Activated naive CD4-positive, alpha-beta T cell treated with anti-CD3 and anti-CD28 coated beads for 36 hours (primary cell): ENCODE measurements at regions not wholly inside any gene's neighbourhood (a gene's known extent, or its start where the extent isn't known, plus 50 kb on each side); places are given as distances from the start of the nearest gene placed in this dataset.
"Not testable (repeated sequence)": the region's sequence is repeated elsewhere in the genome, so short reads cannot be mapped to it uniquely, and the experiment has no call there.

Source experiments
- CTCF ChIA-PET: fragments of 350-600 bp; sonication (Branson Sonifier 250); formaldehyde crosslinking; loops from one replicate; lab custom pipeline; 2021; ENCODE audit warnings: antibody characterized with exemption; lab: Charles Lee
- DNase-seq: peaks from one replicate; pipeline ENCODE4 v3.0.0-alpha.2; 2020
- H3K27ac Mint-ChIP-seq: one replicate; pipeline ENCODE4 v1.8.0; 2021; ENCODE audit warnings: mild to moderate bottlenecking, mixed read lengths
- H3K27me3 Mint-ChIP-seq: one replicate; pipeline ENCODE4 v1.8.0; 2021; ENCODE audit warnings: low read depth, mixed read lengths
- H3K36me3 Mint-ChIP-seq: one replicate; pipeline ENCODE4 v1.8.0; 2021; ENCODE audit warnings: low read depth, mixed read lengths
- H3K4me1 Mint-ChIP-seq: one replicate; pipeline ENCODE4 v1.8.0; 2021; ENCODE audit warnings: low read depth, mixed read lengths
- H3K4me3 Mint-ChIP-seq: one replicate; pipeline ENCODE4 v1.8.0; 2021; ENCODE audit warnings: mild to moderate bottlenecking, moderate library complexity, mixed read lengths
- H3K9me3 Mint-ChIP-seq: one replicate; pipeline ENCODE4 v1.8.0; 2021; ENCODE audit warnings: mixed read lengths
- intact Hi-C: fragments of 100-400 bp; cut with micrococcal nuclease; formaldehyde crosslinking; loops from one replicate; pipeline ENCODE4 v1.15.1; 2023

DNA sequence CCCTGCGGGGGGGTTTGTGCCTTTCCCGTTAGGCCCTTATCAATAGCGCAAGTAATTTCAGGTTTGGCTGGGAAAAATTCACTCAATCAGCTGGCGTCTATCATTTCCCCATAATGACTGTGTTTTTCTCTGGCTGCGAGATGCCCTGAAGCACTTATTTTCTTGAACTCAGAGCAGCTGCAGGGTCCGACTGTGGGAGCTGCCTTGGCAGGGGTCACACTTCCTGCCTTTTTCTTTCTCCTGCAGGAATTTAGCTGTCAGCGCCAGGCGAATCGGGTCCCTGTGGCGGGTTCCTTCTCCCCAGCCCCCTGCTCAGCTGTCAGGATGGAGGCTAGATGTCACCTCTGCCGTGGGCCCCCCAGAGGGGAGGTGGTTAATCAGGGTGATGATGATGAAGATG lies 81.3 kb upstream of the HPCAL1 start:
- Mint-ChIP-seq H3K36me3 (no peaks in the 10 kb centered on the region), H3K4me3 (no peak overlapping the region), H3K27me3 (no peaks in the 10 kb centered on the region), H3K4me1 (no peaks in the 10 kb centered on the region), H3K9me3 (no peaks in the 10 kb centered on the region), H3K27ac (no peak overlapping the region)
- intact Hi-C loops, result no loop called here
- CTCF ChIA-PET, result no interaction called here
- DNase-seq, result no peak

DNA sequence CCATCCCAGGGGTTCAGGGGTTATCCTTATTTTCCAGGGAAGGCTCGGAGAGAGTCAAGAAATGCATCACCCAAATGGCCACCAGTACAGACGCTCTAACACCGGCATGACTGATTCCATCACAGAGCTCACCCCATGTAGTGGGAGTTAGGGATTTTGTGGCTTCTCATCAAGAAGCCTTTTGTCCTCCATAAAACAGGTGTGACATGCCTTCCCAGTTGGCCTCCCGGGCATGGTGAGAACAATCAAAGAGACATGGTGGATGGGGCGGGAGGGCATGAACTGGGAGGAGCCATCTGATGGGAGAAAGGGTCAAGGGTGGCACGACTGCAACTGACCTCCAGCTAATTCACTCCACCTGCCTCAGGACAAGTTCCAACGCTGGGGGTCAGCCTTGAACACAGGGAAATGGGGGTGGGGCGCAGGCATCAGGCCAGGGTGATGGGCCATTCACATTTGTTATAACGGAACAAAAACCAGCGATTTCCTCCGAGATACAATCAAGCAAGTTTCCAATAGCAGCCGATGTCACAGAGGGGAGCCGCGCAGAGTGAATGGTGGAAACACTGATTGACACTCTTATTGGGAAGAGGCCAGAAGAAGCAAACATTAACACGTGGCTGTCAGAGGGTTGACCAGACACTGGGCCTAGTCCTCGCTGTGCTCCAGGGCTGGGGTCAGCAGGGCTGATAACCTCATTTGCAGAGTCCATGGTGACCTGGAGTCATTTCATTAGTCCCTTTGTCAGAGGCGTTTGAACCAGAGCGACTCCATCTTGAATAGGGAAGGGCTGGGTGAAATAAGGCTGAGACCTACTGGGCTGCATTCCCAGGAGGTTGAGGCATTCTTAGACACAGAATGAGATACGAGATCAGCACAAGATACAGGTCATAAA lies 80.5 kb upstream of the HPCAL1 start:
- no peak for DNase-seq
- CTCF ChIA-PET, result no interaction called here
- Mint-ChIP-seq H3K4me1 (no peaks in the 10 kb centered on the region), H3K4me3 (no peak overlapping the region), H3K9me3 (no peaks in the 10 kb centered on the region), H3K27me3 (no peaks in the 10 kb centered on the region), H3K36me3 (no peaks in the 10 kb centered on the region), H3K27ac (no peak overlapping the region)
- intact Hi-C loops, result no loop called here

DNA sequence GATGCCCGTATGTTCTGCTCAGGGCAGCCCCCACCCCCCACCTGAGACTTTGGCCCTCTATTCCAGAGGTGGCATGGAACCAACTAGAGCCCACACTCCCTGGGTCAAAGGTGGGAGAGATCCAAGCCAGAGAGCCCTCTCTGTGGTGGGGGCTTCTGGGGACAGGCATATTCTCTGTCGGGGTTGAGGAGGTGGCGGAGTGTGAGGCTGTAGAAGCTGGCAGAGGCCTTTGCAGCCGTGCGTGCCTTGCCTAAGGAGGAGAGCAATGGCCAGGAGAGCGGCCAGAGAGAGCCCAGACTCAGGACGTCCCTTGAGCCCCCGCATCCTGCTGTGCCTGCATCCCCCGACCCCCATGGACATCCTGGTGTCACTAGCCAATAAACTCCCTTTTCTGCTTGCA lies 79.2 kb upstream of the HPCAL1 start:
- Mint-ChIP-seq H3K36me3 (no peaks in the 10 kb centered on the region), H3K4me3 (no peak overlapping the region), H3K27me3 (no peaks in the 10 kb centered on the region), H3K27ac (no peak overlapping the region), H3K9me3 (no peaks in the 10 kb centered on the region), H3K4me1 (no peaks in the 10 kb centered on the region)
- CTCF ChIA-PET, result no interaction called here
- no peak for DNase-seq
- intact Hi-C loops, result no loop called here

DNA sequence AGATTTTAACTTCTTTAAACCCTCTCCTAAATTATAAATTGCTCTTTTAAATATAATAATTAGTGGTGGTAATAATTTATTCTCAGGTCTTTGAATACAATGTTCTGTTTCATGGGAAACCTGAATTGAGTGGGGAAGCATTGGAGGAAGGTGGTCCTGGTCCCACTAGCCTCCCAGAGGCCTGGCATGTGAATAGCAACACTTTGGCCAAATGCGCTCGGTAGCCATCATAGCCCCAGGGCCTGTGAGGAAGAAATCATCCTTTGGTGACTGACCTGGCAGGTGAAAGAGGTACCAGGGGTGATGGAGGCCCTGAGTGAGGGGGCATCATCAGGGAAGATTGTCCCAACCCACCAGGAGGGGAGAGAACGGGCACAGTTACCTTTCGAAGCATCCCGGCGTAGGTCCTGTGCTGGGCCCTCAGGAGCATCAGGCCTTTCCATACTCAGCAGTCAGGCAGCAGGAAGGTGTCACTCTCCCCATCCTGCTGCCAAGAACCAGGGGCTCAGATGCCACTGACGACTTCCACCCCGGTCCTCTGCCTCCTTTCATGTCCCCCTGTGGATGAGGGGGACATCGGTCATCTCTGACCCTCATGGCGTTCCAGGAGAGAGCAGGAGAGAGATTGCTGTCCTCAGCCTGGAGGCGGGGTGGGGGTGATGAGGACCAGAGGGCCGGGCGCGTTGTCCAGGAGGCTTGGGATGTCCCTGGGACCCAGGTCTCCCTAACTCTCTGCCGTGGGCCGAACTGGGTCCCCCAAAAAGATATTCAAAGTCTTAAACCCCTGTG lies 78.6 kb upstream of the HPCAL1 start:
- no peaks in the 10 kb centered on the region for H3K4me1 Mint-ChIP-seq
- H3K4me3 Mint-ChIP-seq, result no peak overlapping the region
- no peaks in the 10 kb centered on the region for H3K9me3 Mint-ChIP-seq
- no peak overlapping the region for H3K27ac Mint-ChIP-seq
- H3K27me3 Mint-ChIP-seq, result no peaks in the 10 kb centered on the region
- intact Hi-C loops, result no loop called here
- H3K36me3 Mint-ChIP-seq, result no peaks in the 10 kb centered on the region
- DNase-seq, result no peak
- CTCF ChIA-PET, result no interaction called here

DNA sequence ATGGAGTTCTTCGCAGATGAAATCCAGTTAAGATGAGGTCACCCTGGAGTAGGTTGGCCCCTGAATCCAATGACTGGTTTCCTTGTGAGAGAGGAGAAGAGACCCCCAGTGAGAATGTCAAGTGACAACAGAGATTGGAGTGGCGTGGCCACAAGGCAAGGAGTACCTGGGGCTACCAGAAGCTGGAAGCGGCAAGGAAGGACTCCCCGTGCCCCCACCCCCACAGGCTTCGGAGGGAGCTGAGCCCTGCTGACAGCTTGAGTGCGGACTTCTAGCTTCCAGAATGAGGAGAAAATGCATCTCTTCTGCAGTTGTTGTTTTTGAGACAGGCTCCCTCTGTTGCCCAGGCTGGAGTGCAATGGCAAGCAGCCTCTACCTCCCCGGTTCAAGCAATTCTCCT lies 78.0 kb upstream of the HPCAL1 start:
- Mint-ChIP-seq H3K36me3 (no peaks in the 10 kb centered on the region), H3K27ac (no peak overlapping the region), H3K9me3 (no peaks in the 10 kb centered on the region), H3K4me3 (no peak overlapping the region), H3K4me1 (no peaks in the 10 kb centered on the region), H3K27me3 (no peaks in the 10 kb centered on the region)
- CTCF ChIA-PET, result no interaction called here
- DNase-seq, result no peak
- intact Hi-C loops, result no loop called here

DNA sequence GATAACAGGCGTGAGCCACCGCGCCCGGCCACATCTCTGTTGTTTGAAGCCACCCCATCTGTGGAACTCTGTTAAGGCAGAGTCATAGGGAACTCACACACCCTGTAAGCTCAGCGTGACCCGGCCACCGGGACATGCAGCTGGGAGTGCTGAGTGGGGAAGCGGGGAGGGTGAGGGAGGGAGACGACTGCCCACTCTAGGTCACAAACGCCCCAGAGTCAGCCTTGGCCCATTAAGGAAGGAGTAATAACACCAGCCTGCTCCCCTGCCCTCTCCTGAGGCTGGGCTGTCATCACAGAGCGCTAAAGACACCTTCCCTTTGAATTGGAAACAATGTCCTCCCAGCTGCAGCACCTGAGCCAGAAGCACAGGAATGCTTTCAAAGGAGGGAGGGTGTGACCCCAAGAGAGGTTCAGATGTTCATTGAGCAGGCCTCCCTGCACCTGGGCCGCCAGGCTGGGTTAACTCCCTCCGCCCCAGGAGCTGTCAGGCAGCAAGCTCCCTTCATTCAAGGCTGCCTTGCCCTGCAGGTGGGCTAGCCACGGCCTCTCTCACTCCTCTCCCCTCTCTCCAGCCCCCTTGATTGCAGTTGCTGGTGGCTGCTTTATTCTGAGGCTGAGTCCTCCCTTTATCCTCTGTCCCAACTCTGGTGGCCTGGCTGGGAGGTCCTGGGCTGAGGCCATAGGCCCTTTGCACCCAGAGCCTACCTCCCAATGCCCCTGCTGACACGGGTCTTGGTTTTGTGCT lies 77.2 kb upstream of the HPCAL1 start:
- Mint-ChIP-seq H3K4me1 (no peaks in the 10 kb centered on the region), H3K36me3 (no peaks in the 10 kb centered on the region), H3K9me3 (no peaks in the 10 kb centered on the region), H3K4me3 (no peak overlapping the region), H3K27ac (no peak overlapping the region), H3K27me3 (no peaks in the 10 kb centered on the region)
- intact Hi-C loops, result no loop called here
- CTCF ChIA-PET, result no interaction called here
- DNase-seq, result no peak

DNA sequence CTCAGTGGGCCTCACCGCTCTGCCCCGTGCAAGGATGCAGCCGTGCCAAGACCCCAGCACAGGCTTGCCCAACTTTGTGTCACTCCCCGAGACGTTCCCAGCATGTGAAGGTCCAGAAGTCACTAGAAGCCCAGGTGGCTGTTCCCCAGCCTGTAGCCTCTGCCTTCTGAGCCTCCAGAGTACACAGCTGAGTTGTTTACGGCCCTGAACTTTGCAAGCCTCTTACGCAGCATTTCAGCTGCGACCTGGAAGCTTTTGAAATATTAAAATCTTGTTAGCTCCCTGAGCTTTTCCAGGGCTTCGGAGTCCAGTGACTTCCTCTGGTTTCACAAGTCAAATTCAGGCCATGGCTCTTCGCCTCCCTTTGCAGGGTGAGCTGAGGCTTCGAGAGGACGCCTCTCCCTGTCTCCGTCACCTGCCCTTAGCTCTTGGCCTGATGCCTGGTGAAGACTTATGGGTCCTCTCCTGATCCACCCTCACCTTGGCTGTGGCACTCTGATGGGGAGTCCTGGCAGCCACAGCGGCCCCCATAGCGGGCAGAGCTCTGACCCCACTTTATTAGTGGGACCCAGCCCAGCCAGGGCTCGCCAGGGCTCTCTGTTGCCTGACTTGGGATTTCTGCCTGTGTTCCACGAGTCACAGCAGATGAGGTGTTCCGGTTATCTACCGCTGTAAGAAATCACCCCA lies 76.5 kb upstream of the HPCAL1 start:
- CTCF ChIA-PET, result no interaction called here
- Mint-ChIP-seq H3K9me3 (no peaks in the 10 kb centered on the region), H3K27me3 (no peaks in the 10 kb centered on the region), H3K27ac (no peak overlapping the region), H3K36me3 (no peaks in the 10 kb centered on the region), H3K4me3 (no peak overlapping the region), H3K4me1 (no peaks in the 10 kb centered on the region)
- DNase-seq, result no peak
- intact Hi-C loops, result no loop called here

DNA sequence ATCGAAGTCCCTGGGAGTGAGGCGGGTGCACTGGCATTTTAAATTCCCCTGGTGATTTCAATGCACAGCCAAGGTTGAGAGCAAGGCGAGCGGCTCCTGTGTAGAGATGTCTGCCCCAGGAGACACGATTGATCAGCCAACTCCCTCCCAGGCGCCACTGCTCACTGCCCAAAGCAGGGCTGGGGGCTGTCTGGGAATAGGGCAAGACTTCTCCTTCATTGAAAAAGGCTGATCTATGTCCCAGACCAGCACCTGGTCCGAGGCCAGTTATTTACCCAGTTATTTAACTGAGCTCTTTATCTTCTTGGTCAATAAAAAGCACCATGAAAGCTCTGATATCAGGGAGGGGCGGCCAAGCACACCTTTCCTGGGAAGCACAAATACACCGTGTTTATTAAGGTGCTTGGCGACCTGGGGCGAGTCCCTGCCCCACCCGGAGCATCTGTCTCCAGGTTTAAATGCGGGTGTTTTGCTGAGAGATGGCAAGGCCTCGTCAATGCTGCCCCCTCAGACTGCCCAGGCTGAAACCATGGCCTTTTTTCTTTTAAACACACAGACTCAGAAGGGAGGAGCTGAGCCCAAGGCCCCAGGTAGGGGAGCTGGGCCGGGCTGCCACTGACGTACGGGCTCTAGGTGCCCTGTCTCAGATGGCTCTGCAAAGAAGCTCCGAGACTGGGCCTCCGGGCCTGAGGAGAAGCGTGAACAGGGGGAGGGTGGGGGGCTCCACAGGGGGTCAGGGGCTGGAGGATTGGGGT lies 73.9 kb upstream of the HPCAL1 start:
- Mint-ChIP-seq H3K4me3 (no peak overlapping the region), H3K36me3 (no peaks in the 10 kb centered on the region), H3K27me3 (no peaks in the 10 kb centered on the region), H3K4me1 (peaks cover 4% of the 10 kb centered on the region), H3K9me3 (no peaks in the 10 kb centered on the region), H3K27ac (no peak overlapping the region)
- CTCF ChIA-PET, result interaction anchor here (0.9 to 1.4 kb wide), 3 partner anchors 46 to 207 kb away, joined by 3 to 9 read pairs (median 6); no protein-coding TSS in a partner anchor
- DNase-seq, result no peak
- intact Hi-C loops, result no loop called here

DNA sequence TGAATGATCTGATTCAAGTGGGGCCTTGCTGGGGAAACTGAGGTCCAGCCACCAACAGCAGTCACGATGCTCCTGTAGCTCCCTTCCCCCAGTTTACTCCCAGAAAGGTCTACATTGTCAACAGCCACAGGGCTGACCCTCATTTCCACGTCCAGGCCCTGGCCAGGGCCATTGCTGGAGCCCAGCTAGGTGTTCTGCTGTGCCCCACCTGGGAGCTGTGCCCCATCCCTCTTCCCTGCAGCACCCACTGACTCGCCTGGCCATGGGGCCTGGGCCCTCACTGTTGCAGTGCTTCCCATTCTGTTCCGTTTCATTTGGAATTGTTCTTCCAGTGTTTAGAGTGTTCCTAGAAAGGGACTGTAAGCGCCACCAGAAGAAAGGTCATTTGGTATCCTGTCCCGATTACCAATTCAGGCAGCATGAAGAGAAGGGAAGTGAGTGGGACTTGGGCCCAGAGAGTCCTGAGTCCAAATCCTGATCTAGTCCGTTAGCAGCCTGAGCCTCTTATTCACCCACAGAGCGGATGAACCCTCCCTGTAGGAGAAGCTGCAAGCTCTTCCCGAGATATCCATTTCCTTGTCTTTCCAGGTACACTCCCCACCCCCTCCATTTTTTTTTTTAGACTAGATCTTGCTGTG lies 73.1 kb upstream of the HPCAL1 start:
- Mint-ChIP-seq H3K9me3 (no peaks in the 10 kb centered on the region), H3K27me3 (no peaks in the 10 kb centered on the region), H3K4me3 (no peak overlapping the region), H3K36me3 (no peaks in the 10 kb centered on the region), H3K4me1 (peaks cover 4% of the 10 kb centered on the region), H3K27ac (no peak overlapping the region)
- CTCF ChIA-PET, result interaction anchor here (1.2 to 3.3 kb wide), 3 partner anchors 180 to 206 kb away, joined by 4 to 15 read pairs (median 6); no protein-coding TSS in a partner anchor
- intact Hi-C loops, result no loop called here
- no peak for DNase-seq

DNA sequence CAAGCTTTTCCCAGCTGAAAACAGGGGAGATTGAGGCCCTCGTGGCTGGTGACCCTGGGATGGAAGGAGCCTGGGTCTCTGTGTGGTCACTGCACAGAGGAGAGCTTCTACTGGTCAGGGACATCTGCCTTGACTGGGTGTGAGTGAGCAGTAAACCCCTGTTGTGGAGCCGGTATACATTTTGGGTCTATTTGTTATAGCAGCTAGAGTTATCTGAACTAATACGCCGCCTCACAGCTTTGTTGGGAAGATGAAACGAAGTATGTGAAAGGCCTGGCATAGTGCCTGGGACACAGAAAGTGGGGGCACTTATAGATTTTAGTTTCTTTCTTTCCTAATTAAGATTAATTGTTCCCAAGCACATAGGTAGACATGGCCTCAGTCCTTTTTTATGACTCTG lies 72.2 kb upstream of the HPCAL1 start:
- H3K27ac Mint-ChIP-seq, result no peak overlapping the region
- peaks cover 4% of the 10 kb centered on the region for H3K4me1 Mint-ChIP-seq
- no peak for DNase-seq
- no peaks in the 10 kb centered on the region for H3K9me3 Mint-ChIP-seq
- H3K4me3 Mint-ChIP-seq, result no peak overlapping the region
- CTCF ChIA-PET, result interaction anchor here (1.2 to 3.3 kb wide), 2 partner anchors 179 to 204 kb away, joined by 4 to 15 read pairs; no protein-coding TSS in a partner anchor
- no peaks in the 10 kb centered on the region for H3K27me3 Mint-ChIP-seq
- intact Hi-C loops, result no loop called here
- H3K36me3 Mint-ChIP-seq, result no peaks in the 10 kb centered on the region

DNA sequence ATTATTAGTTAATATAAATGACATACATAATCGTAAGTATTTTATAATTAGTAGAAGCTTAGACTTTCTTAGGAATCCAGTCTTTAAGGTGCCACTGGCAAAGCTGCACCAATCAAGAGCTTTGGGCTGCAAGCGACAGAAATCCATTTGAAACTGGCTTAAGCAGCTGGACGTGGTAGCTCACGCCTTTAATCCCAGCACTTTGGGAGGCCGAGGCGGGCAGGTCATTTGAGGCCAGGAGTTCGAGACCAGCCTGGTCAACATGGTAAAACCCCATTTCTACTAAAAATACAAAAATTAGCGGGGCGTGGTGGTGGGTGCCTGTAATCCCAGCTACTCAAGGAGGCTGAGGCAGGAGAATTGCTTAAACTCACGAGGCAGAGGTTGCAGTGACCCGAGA lies 71.8 kb upstream of the HPCAL1 start:
- H3K27ac Mint-ChIP-seq, intact Hi-C loops, H3K4me1 Mint-ChIP-seq, DNase-seq, H3K27me3 Mint-ChIP-seq, H3K4me3 Mint-ChIP-seq, H3K9me3 Mint-ChIP-seq, H3K36me3 Mint-ChIP-seq: not testable (repeated sequence)
- CTCF ChIA-PET, result interaction anchor here (1.2 to 3.3 kb wide), 2 partner anchors 178 to 204 kb away, joined by 4 to 15 read pairs; no protein-coding TSS in a partner anchor
